ENCODE measurements at regions not wholly inside any gene's neighbourhood (a gene's known extent, or its start where the extent isn't known, plus 50 kb on each side); places are given as distances from the start of the nearest gene placed in this dataset.

DNA sequence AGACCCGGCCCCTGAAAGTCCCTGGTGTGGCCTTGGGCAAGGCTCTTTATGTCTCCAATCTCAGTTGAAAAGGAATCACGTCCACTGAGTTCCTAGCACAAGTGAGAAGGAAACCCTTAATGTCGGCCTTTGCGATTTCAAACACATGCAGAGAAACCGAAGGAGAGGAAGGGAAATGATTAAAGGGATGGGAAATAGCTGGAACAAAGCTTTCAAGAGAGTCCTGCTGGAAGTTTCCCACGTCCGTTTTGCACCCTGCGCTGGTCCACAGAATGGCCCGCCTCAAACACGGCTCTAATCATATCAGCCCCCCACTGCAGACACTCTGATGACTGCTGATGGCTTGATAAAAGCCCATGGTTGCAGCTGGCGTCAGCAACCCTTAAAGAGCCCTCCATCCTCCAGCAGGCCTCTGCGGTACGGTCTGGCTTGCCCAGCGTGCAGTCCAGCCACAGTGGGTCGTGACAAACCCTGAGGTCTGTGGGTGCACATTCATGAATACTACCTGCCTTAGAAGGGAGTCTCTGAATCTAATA, 765.5 kb upstream of the EEF2KMT start:
- H3K9me3 Mint-ChIP-seq (ENCODE audit: low read depth, unreplicated experiment), result peaks cover 3% of the 10 kb centered on the region

DNA sequence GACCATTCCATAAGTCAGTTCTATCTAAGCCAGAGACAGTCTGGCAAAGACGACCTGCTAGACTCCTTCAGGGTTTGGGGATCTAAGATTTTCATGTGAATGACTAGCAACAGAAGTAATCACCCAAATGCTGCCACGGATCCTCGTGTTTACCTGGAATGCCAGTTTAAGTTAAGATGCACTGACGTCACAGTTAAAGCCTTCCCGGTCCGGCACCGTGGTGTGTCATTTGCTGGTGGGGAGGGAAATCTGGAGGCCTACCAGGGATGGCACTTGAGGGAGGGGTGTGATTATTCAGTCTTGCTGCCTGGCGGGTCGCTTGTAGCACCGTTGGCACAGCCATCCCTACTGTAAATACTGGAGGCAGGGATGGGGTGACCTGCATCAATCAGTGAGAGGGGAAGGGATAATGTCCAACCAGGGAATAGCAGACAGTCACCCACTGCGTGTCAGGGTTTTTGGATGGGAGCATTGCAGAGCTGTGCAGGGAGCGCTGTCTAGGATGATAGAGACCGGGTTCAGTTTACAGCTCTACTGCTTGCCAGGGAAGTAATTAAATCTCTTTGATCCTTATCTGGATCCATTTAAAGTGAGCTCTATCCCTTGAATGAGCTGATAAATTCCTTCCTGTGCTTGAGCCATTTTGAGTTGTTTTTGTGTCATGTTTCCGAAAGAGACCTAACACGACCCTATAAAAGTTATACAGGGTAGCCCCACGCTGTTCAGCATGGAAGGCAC, 764.7 kb upstream of the EEF2KMT start:
- TF ChIP-seq, protein P1, sequence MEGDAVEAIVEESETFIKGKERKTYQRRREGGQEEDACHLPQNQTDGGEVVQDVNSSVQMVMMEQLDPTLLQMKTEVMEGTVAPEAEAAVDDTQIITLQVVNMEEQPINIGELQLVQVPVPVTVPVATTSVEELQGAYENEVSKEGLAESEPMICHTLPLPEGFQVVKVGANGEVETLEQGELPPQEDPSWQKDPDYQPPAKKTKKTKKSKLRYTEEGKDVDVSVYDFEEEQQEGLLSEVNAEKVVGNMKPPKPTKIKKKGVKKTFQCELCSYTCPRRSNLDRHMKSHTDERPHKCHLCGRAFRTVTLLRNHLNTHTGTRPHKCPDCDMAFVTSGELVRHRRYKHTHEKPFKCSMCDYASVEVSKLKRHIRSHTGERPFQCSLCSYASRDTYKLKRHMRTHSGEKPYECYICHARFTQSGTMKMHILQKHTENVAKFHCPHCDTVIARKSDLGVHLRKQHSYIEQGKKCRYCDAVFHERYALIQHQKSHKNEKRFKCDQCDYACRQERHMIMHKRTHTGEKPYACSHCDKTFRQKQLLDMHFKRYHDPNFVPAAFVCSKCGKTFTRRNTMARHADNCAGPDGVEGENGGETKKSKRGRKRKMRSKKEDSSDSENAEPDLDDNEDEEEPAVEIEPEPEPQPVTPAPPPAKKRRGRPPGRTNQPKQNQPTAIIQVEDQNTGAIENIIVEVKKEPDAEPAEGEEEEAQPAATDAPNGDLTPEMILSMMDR (IDR thresholded peaks at IDR 0.05; ENCODE audit: unreplicated experiment), result no peak
- BruUV-seq (replicated peaks), result no TSS peak
- Mint-ChIP-seq H3K27me3 (ENCODE audit: unreplicated experiment) (peaks cover 14% of the 10 kb centered on the region), H3K4me1 (ENCODE audit: low read depth, unreplicated experiment) (no peaks in the 10 kb centered on the region), H3K36me3 (ENCODE audit: insufficient read depth, unreplicated experiment) (no peaks in the 10 kb centered on the region), H3K4me3 (ENCODE audit: low read depth, unreplicated experiment) (no peak overlapping the region), H3K9me3 (ENCODE audit: low read depth, unreplicated experiment) (peaks cover 3% of the 10 kb centered on the region), H3K27ac (ENCODE audit: unreplicated experiment) (no peak overlapping the region)
- intact Hi-C loops (cut with micrococcal nuclease; ENCODE audit: unreplicated experiment), result no loop called here
- CTCF ChIA-PET, result no interaction called here
- no peak for DNase-seq

More for the DNA sequence above, 765.5 kb upstream of the EEF2KMT start:
- peaks cover 14% of the 10 kb centered on the region for H3K27me3 Mint-ChIP-seq (ENCODE audit: unreplicated experiment)
- intact Hi-C loops (cut with micrococcal nuclease; ENCODE audit: unreplicated experiment), result no loop called here
- H3K4me1 Mint-ChIP-seq (ENCODE audit: low read depth, unreplicated experiment), result no peaks in the 10 kb centered on the region
- no peak overlapping the region for H3K27ac Mint-ChIP-seq (ENCODE audit: unreplicated experiment)
- TF ChIP-seq, protein P1 (IDR thresholded peaks at IDR 0.05; ENCODE audit: unreplicated experiment), result no peak
- no peak overlapping the region for H3K4me3 Mint-ChIP-seq (ENCODE audit: low read depth, unreplicated experiment)
- DNase-seq, result no peak
- CTCF ChIA-PET, result interaction anchor here (1.0 kb wide), 1 partner anchor 11 kb away, joined by 3 read pairs; no protein-coding TSS in a partner anchor
- no TSS peak for BruUV-seq (replicated peaks)
- H3K36me3 Mint-ChIP-seq (ENCODE audit: insufficient read depth, unreplicated experiment), result no peaks in the 10 kb centered on the region

DNA sequence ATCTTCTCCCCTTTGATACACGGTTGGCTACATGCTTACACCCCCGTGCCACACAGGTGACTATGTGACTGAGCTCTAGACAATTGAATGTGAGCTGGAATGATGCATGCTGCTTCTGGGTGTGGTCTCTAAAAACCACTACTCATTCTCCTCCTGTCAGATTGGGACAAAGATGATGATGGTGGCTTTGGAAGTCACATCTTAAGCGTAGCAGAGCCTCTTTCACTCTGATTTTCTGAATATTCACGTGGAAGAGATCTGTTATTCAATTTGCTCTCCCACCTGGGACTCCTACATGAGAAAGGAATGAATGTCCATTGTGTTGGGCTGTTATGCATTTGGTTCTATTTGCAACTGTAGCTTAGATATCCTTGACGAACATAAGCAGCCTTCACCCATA, 763.6 kb upstream of the EEF2KMT start:
- DNase-seq, result no peak
- no peaks in the 10 kb centered on the region for H3K36me3 Mint-ChIP-seq (ENCODE audit: insufficient read depth, unreplicated experiment)
- intact Hi-C loops (cut with micrococcal nuclease; ENCODE audit: unreplicated experiment), result no loop called here
- no peak overlapping the region for H3K27ac Mint-ChIP-seq (ENCODE audit: unreplicated experiment)
- CTCF ChIA-PET, result no interaction called here
- BruUV-seq (replicated peaks), result no TSS peak
- no peak overlapping the region for H3K4me3 Mint-ChIP-seq (ENCODE audit: low read depth, unreplicated experiment)
- peaks cover 3% of the 10 kb centered on the region for H3K9me3 Mint-ChIP-seq (ENCODE audit: low read depth, unreplicated experiment)
- TF ChIP-seq, protein P1 (IDR thresholded peaks at IDR 0.05; ENCODE audit: unreplicated experiment), result no peak
- H3K4me1 Mint-ChIP-seq (ENCODE audit: low read depth, unreplicated experiment), result no peaks in the 10 kb centered on the region
- peaks cover 14% of the 10 kb centered on the region for H3K27me3 Mint-ChIP-seq (ENCODE audit: unreplicated experiment)

DNA sequence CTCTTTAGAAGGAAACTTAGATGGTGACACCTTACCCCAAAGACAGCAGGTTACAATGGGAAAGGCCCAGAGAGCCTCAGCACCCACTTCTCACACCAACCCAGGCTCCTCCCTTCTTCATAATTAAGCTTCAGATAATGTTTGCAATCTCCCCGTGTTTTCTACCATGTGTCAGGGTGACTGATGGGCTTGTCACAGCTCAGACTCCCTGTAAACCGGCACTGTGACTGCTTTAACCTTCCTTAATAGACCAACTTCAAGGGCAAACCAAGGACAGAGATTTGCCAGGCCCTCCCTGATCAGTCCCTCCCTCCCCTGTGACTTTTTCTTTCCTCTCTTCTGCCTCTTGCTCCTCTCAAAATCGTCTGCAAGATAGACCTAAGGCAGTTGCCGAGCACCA, 760.6 kb upstream of the EEF2KMT start:
- H3K27me3 Mint-ChIP-seq (ENCODE audit: unreplicated experiment), result peaks cover 14% of the 10 kb centered on the region
- no peak overlapping the region for H3K4me3 Mint-ChIP-seq (ENCODE audit: low read depth, unreplicated experiment)
- H3K4me1 Mint-ChIP-seq (ENCODE audit: low read depth, unreplicated experiment), result peaks cover under 1% of the 10 kb centered on the region
- TF ChIP-seq, protein P1 (IDR thresholded peaks at IDR 0.05; ENCODE audit: unreplicated experiment), result no peak
- BruUV-seq (replicated peaks), result no TSS peak
- peaks cover 3% of the 10 kb centered on the region for H3K9me3 Mint-ChIP-seq (ENCODE audit: low read depth, unreplicated experiment)
- H3K36me3 Mint-ChIP-seq (ENCODE audit: insufficient read depth, unreplicated experiment), result no peaks in the 10 kb centered on the region
- CTCF ChIA-PET, result no interaction called here
- no peak for DNase-seq
- intact Hi-C loops (cut with micrococcal nuclease; ENCODE audit: unreplicated experiment), result loop anchor here (10.0 kb wide), 1 partner anchor 147 kb away; no protein-coding TSS in a partner anchor
- H3K27ac Mint-ChIP-seq (ENCODE audit: unreplicated experiment), result no peak overlapping the region

Data from Calu3 (cell line).